Inferior parietal cortex (tissue), 1 donor: ENCODE measurements at regions not wholly inside any gene's neighbourhood (a gene's known extent, or its start where the extent isn't known, plus 50 kb on each side); places are given as distances from the start of the nearest gene placed in this dataset.
"Not testable (repeated sequence)": the region's sequence is repeated elsewhere in the genome, so short reads cannot be mapped to it uniquely, and the experiment has no call there.

Experiments
- DNase-seq: peaks from one replicate; pipeline ENCODE4 v3.0.0-alpha.2; 2016; ENCODE audit errors: extremely low spot score

- DNase-seq = no peak
Observed at GRCh38 chr16:52386694-52387093, 160.2 kb downstream of the TOX3 start.

GRCh38 chr16:52384378-52384777 is 162.6 kb downstream of the TOX3 start:
- DNase-seq = no peak

- DNase-seq = no peak
Observed at GRCh38 chr16:52383640-52384292, 163.2 kb downstream of the TOX3 start.

GRCh38 chr16:52383119-52383518 is 163.8 kb downstream of the TOX3 start:
- DNase-seq = no peak

GRCh38 chr16:52379551-52379950 is 167.4 kb downstream of the TOX3 start:
- DNase-seq = no peak

- no peak for DNase-seq
Observed at GRCh38 chr16:52376676-52377280, 170.2 kb downstream of the TOX3 start.

- DNase-seq = no peak
Observed at GRCh38 chr16:52372313-52372712, 174.6 kb downstream of the TOX3 start.

- no peak for DNase-seq
Observed at GRCh38 chr16:52368859-52369258, 178.1 kb downstream of the TOX3 start.

GRCh38 chr16:52367821-52368220 is 179.1 kb downstream of the TOX3 start:
- no peak for DNase-seq

GRCh38 chr16:52366983-52367382 is 180.0 kb downstream of the TOX3 start:
- DNase-seq = no peak

- DNase-seq = no peak
Observed at GRCh38 chr16:52364500-52364899, 182.4 kb downstream of the TOX3 start.

- no peak for DNase-seq
Observed at GRCh38 chr16:52363082-52363481, 183.9 kb downstream of the TOX3 start.

- DNase-seq = no peak
Observed at GRCh38 chr16:52357711-52358110, 189.2 kb downstream of the TOX3 start.

GRCh38 chr16:52353249-52353648 is 193.7 kb downstream of the TOX3 start:
- no peak for DNase-seq

GRCh38 chr16:52351451-52351850 is 195.5 kb downstream of the TOX3 start:
- DNase-seq = no peak

GRCh38 chr16:52350031-52350642 is 196.8 kb downstream of the TOX3 start:
- DNase-seq = no peak

GRCh38 chr16:52346709-52347108 is 200.2 kb downstream of the TOX3 start:
- DNase-seq = no peak

GRCh38 chr16:52333673-52334072 is 213.3 kb downstream of the TOX3 start:
- not testable (repeated sequence) for DNase-seq

- no peak for DNase-seq
Observed at GRCh38 chr16:52320930-52321439, 226.0 kb downstream of the TOX3 start.

GRCh38 chr16:52318302-52319009 is 228.5 kb downstream of the TOX3 start:
- DNase-seq = no peak

GRCh38 chr16:52316241-52316640 is 230.7 kb downstream of the TOX3 start:
- DNase-seq = no peak

- DNase-seq = no peak
Observed at GRCh38 chr16:52312716-52313115, 234.2 kb downstream of the TOX3 start.
